Ascending aorta (tissue), 2 donors: ENCODE measurements at regions not wholly inside any gene's neighbourhood (a gene's known extent, or its start where the extent isn't known, plus 50 kb on each side); places are given as distances from the start of the nearest gene placed in this dataset.

Source experiments
- DNase-seq, 2 donors: peaks; one replicate each; pipeline ENCODE4 v3.0.0-alpha.2; 2019; ENCODE audit warnings: low spot score in 2 of 2
- H3K27ac ChIP-seq, 2 donors: fragments of 200-600 bp; sonication (generic); one replicate each; pipeline ENCODE4 v1.5.1; 2016 to 2017; ENCODE audit warnings: mild to moderate bottlenecking in 1 of 2
- H3K27me3 ChIP-seq: fragments of 200-600 bp; sonication (generic); one replicate; pipeline ENCODE4 v1.5.1; 2017
- H3K36me3 ChIP-seq, 2 donors: fragments of 200-600 bp; sonication (generic); one replicate each; pipeline ENCODE4 v1.5.1; 2016
- H3K4me1 ChIP-seq, 2 donors: fragments of 200-600 bp; sonication (generic); one replicate each; pipeline ENCODE4 v1.5.1; 2016 to 2017; ENCODE audit warnings: mild to moderate bottlenecking in 1 of 2
- H3K4me3 ChIP-seq, 2 donors: fragments of 200-600 bp; sonication (generic); one replicate each; pipeline ENCODE4 v1.5.1; 2016 to 2017; ENCODE audit warnings: mild to moderate bottlenecking in 1 of 2
- H3K9me3 ChIP-seq, 2 donors: fragments of 200-600 bp; sonication (generic); one replicate each; pipeline ENCODE4 v1.5.1; 2016
- CTCF ChIP-seq, 3 experiments: fragments of 200-600 bp in 2 of 3; fragments of 450-650 bp in 1 of 3; sonication (generic) in 2 of 3; IDR thresholded peaks; one replicate each; pipeline ENCODE4 v1.5.1; 2016 to 2019; ENCODE audit warnings: antibody characterized with exemption in 3 of 3, mild to moderate bottlenecking in 1 of 3, moderate library complexity in 1 of 3
- intact Hi-C: fragments of 100-400 bp; cut with DNase I; formaldehyde crosslinking; loops from one replicate; pipeline ENCODE4 v1.15.1; 2023

GRCh38 chr2:48032765-48033164 is 126.5 kb upstream of the FBXO11 start:
- Histone ChIP-seq H3K4me1 (no peaks in the 10 kb centered on the region), H3K27ac (no peak overlapping the region), H3K4me3 (no peak overlapping the region), H3K36me3 (no peaks in the 10 kb centered on the region), H3K9me3 (peaks cover 5 to 6% of the 10 kb centered on the region in 2 donors), H3K27me3 (no peaks in the 10 kb centered on the region)
- TF ChIP-seq CTCF (IDR thresholded peaks at IDR 0.05), result no peak
- no peak for DNase-seq
- intact Hi-C loops, result no loop called here

- no peak for DNase-seq
- H3K27ac ChIP-seq, result no peak overlapping the region
- no peaks in the 10 kb centered on the region for H3K4me1 ChIP-seq
- intact Hi-C loops, result no loop called here
- peaks cover 5 to 9% of the 10 kb centered on the region in 2 donors for H3K9me3 ChIP-seq
- H3K36me3 ChIP-seq, result no peaks in the 10 kb centered on the region
- no peak for TF ChIP-seq CTCF (IDR thresholded peaks at IDR 0.05)
- H3K4me3 ChIP-seq, result no peak overlapping the region
- H3K27me3 ChIP-seq, result no peaks in the 10 kb centered on the region
Measured at GRCh38 chr2:48034295-48034694, 128.0 kb upstream of the FBXO11 start.

DNA sequence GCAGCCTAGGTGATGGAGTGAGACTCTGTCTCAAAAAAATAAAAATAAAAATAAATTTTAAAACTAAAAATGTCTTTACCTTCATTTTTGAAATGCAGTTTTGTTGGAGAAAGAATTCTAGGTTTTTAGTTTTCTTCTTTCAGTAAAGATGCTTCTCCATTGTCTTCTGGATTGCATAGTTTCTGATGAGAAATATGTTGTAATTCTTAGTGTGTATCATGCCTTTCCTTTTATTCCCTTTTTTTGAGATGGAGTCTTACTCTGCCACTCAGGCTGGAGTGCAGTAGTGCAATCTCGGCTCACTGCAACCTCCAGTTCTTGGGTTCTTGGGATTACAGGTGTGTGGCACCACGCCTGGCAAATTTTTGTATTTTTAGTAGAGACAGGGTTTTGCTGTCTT is 130.0 kb upstream of the FBXO11 start:
- no peak for TF ChIP-seq CTCF (IDR thresholded peaks at IDR 0.05)
- DNase-seq, result no peak
- Histone ChIP-seq H3K9me3 (peaks cover 5 to 9% of the 10 kb centered on the region in 2 donors), H3K4me1 (no peaks in the 10 kb centered on the region), H3K27ac (no peak overlapping the region), H3K4me3 (no peak overlapping the region), H3K27me3 (no peaks in the 10 kb centered on the region), H3K36me3 (no peaks in the 10 kb centered on the region)
- intact Hi-C loops, result no loop called here

DNA sequence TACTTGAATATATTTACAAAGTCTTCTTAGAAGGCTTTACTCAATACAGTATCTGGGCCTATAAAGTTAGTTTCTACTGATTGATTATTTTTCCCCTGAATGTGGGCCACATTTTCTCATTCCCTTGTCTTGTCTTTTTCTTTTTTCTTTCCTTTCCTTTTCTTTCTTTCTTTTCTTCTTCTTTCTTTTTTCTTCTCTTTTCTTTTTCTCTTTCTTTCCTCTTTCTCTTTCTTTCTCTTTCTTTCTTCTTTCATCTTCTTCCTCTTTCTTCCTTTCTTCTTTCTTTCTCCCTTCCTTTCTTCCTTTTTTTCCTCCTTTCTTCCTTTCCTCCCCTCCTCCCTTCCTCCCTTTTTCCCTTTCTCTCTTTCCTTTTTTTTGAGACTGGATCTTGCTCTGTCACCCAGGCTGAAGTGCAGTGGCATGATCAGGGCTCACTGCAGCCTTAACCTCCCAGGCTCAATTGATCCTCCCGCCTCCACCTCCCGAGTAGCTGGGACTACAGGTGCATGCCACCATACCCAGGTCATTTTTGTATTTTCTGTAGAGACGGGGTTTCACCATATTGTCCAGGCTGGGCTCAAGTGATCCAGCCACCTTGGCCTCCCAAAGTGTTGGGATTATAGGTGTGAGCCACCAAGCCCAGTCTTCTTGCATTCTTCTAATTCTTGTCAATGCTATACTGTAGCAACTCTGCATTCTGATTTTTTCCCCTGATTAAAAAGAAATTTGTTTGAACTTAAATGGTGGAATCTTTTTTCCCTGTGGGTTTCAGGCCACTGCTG is 133.1 kb upstream of the FBXO11 start:
- Histone ChIP-seq H3K27me3 (no peaks in the 10 kb centered on the region), H3K27ac (no peak overlapping the region), H3K4me1 (no peaks in the 10 kb centered on the region), H3K36me3 (no peaks in the 10 kb centered on the region), H3K9me3 (peaks cover 5 to 9% of the 10 kb centered on the region in 2 donors), H3K4me3 (no peak overlapping the region)
- intact Hi-C loops, result no loop called here
- DNase-seq, result no peak
- no peak for TF ChIP-seq CTCF (IDR thresholded peaks at IDR 0.05)

- no peak for TF ChIP-seq CTCF (IDR thresholded peaks at IDR 0.05)
- Histone ChIP-seq H3K27me3 (no peaks in the 10 kb centered on the region), H3K36me3 (no peaks in the 10 kb centered on the region), H3K27ac (no peak overlapping the region), H3K9me3 (peaks cover 0 to 3% of the 10 kb centered on the region in 2 donors), H3K4me1 (no peaks in the 10 kb centered on the region), H3K4me3 (no peak overlapping the region)
- intact Hi-C loops, result no loop called here
- DNase-seq, result no peak
Measured at GRCh38 chr2:48043131-48043700, 136.9 kb upstream of the FBXO11 start.
